ENCODE measurements at regions not wholly inside any gene's neighbourhood (a gene's known extent, or its start where the extent isn't known, plus 50 kb on each side); places are given as distances from the start of the nearest gene placed in this dataset.

DNA sequence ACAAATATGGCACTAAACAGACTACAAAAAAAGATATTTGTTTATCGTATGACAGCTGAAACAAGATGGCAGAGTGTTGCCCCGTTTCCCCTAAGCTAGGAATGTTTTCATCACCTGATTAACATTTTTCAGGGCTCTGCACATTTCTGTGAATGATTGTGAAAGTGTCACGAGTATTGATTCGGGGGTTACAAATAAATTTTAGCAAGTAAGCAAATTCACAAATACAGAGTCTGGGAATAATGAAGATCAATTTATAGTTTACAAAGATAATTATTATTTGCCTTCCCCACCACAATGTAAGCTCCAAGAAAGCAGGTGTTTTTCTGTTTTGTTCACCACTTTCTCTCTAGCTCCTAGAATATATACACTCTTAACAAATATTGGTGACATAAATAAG lies 361.2 kb upstream of the ERCC4 start:
- 16% methylated on average over 4 of the region's 4 CpGs for WGBS (ENCODE audit: low lambda C conversion rate)
- Histone ChIP-seq H3K36me3 (replicated peaks in 1 of 2; ENCODE audit: control insufficient read depth in 1 of 2, insufficient read depth in 2 of 2, low read length in 2 of 2) (no peaks in the 10 kb centered on the region), H3K27me3 (ENCODE audit: control insufficient read depth in 1 of 2, insufficient read depth in 2 of 2, low read length in 2 of 2) (0 out of 5 replicates have a peak, but pooled peaks cover 0 to 9% of the 10 kb centered on the region in 2 experiments), H2AFZ (ENCODE audit: low read length) (no peak overlapping the region), H3K4me3 (replicated peaks in 1 of 3; ENCODE audit: insufficient read depth in 1 of 3, low read depth in 2 of 3, low read length in 3 of 3) (no peak overlapping the region), H3K4me2 (ENCODE audit: low read depth, low read length) (no peak overlapping the region), H3K9me3 (ENCODE audit: low read length) (no peaks in the 10 kb centered on the region), H3K79me2 (ENCODE audit: insufficient read depth, low read length) (no peaks in the 10 kb centered on the region), H4K20me1 (ENCODE audit: insufficient read depth, low read length) (no peaks in the 10 kb centered on the region), H3K4me1 (ENCODE audit: insufficient read depth, low read length) (no peaks in the 10 kb centered on the region), H3K27ac (ENCODE audit: extremely low read length, insufficient read depth, low read length) (no peak overlapping the region), H3K9ac (ENCODE audit: insufficient read depth, low read depth, low read length) (no peak overlapping the region)
- in situ Hi-C loops (cut with HindIII; ENCODE audit: extremely low pct_ligation_motif_present, low pct_unique_long_range_greater_than_20kb), result no loop called here
- peak; percentile 49 for TF ChIP-seq MAFF (IDR thresholded peaks at IDR 0.05; ENCODE audit: low read depth, low read length)
- no peak for TF ChIP-seq DNMT1 (CRISPR knock-in tag; IDR thresholded peaks at IDR 0.05)
- TF ChIP-seq MAFK (conservative IDR thresholded peaks at IDR 0.05 in 1 of 2, IDR thresholded peaks at IDR 0.05 in 1 of 2; ENCODE audit: low read length in 2 of 2), result peak; percentile 64 to 74
- TF ChIP-seq PCBP2 (optimal IDR thresholded peaks at IDR 0.05; ENCODE audit: low read depth, low read length, poor library complexity, severe bottlenecking), result no peak
- TF ChIP-seq TBL1XR1 (IDR thresholded peaks at IDR 0.05; ENCODE audit: borderline replicate concordance, low read length, partially characterized antibody), result no peak
- TF ChIP-seq JDP2 (CRISPR knock-in tag; IDR thresholded peaks at IDR 0.05; ENCODE audit: borderline replicate concordance), result no peak
- FAIRE-seq (no peak), ATAC-seq (no peak), DNase-seq (ENCODE audit: low spot score) (no peak)
- no TSS peak for BruUV-seq (replicated peaks)
- ChIA-PET CTCF (ENCODE audit: low intra/inter-chr PET ratio, low total read pairs) (no interaction called here), POLR2A (no interaction called here)
- intact Hi-C loops (cut with micrococcal nuclease; ENCODE audit: unreplicated experiment), result no loop called here

DNA sequence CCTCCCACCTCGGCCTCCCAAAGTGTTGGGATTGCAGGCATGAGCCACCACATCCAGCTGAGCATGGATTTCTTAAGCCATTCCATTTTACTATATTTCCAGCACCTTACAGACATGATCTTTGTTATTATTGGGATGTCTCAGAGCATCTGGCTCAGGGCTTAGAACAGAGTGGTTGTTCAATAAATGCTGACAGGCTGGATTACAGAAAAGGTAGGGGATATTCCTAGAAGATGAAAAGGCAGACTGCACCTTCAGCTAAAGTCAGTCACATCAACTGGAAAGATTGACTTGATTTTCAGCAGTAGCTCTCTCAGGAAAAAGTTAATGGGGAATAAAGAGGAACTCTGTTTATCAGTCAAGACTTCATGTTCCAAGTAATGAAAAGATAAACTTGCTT lies 360.3 kb upstream of the ERCC4 start:
- WGBS (ENCODE audit: low lambda C conversion rate), result 3% methylated on average over 1 of the region's 1 CpG
- DNase-seq (ENCODE audit: low spot score), result no peak
- H4K20me1 ChIP-seq (ENCODE audit: insufficient read depth, low read length), result no peaks in the 10 kb centered on the region
- H3K79me2 ChIP-seq (ENCODE audit: insufficient read depth, low read length), result no peaks in the 10 kb centered on the region
- 0 out of 5 replicates have a peak, but pooled peaks cover 0 to 9% of the 10 kb centered on the region in 2 experiments for H3K27me3 ChIP-seq (ENCODE audit: control insufficient read depth in 1 of 2, insufficient read depth in 2 of 2, low read length in 2 of 2)
- no peak overlapping the region for H3K9ac ChIP-seq (ENCODE audit: insufficient read depth, low read depth, low read length)
- no peaks in the 10 kb centered on the region for H3K36me3 ChIP-seq (replicated peaks in 1 of 2; ENCODE audit: control insufficient read depth in 1 of 2, insufficient read depth in 2 of 2, low read length in 2 of 2)
- H3K4me2 ChIP-seq (ENCODE audit: low read depth, low read length), result no peak overlapping the region
- H3K27ac ChIP-seq (ENCODE audit: extremely low read length, insufficient read depth, low read length), result no peak overlapping the region
- ATAC-seq, result no peak
- FAIRE-seq, result no peak
- BruUV-seq (replicated peaks), result no TSS peak
- H3K4me1 ChIP-seq (ENCODE audit: insufficient read depth, low read length), result no peaks in the 10 kb centered on the region
- intact Hi-C loops (cut with micrococcal nuclease; ENCODE audit: unreplicated experiment), result no loop called here
- ChIA-PET POLR2A (no interaction called here), CTCF (ENCODE audit: low intra/inter-chr PET ratio, low total read pairs) (no interaction called here)
- no peak overlapping the region for H2AFZ ChIP-seq (ENCODE audit: low read length)
- no peak overlapping the region for H3K4me3 ChIP-seq (replicated peaks in 1 of 3; ENCODE audit: insufficient read depth in 1 of 3, low read depth in 2 of 3, low read length in 3 of 3)
- no peaks in the 10 kb centered on the region for H3K9me3 ChIP-seq (ENCODE audit: low read length)
- in situ Hi-C loops (cut with HindIII; ENCODE audit: extremely low pct_ligation_motif_present, low pct_unique_long_range_greater_than_20kb), result no loop called here
- TF ChIP-seq ZNF567 (CRISPR knock-in tag; IDR thresholded peaks at IDR 0.05; ENCODE audit: borderline replicate concordance), result no peak
- no peak for TF ChIP-seq BCL6 (CRISPR knock-in tag; IDR thresholded peaks at IDR 0.05)
- TF ChIP-seq ZNF761 (CRISPR knock-in tag; conservative IDR thresholded peaks at IDR 0.05), result no peak
- TF ChIP-seq CENPT (CRISPR knock-in tag; IDR thresholded peaks at IDR 0.05; ENCODE audit: low read depth), result no peak
- TF ChIP-seq, protein P1, sequence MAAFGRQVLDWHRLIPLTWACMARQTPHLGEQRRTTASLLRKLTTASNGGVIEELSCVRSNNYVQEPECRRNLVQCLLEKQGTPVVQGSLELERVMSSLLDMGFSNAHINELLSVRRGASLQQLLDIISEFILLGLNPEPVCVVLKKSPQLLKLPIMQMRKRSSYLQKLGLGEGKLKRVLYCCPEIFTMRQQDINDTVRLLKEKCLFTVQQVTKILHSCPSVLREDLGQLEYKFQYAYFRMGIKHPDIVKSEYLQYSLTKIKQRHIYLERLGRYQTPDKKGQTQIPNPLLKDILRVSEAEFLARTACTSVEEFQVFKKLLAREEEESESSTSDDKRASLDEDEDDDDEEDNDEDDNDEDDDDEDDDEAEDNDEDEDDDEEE (CRISPR knock-in tag; IDR thresholded peaks at IDR 0.05), result no peak
- TF ChIP-seq ADNP (CRISPR knock-in tag; IDR thresholded peaks at IDR 0.05), result no peak
- no peak for TF ChIP-seq ZNF547 (CRISPR knock-in tag; IDR thresholded peaks at IDR 0.05)
- TF ChIP-seq, protein P2, sequence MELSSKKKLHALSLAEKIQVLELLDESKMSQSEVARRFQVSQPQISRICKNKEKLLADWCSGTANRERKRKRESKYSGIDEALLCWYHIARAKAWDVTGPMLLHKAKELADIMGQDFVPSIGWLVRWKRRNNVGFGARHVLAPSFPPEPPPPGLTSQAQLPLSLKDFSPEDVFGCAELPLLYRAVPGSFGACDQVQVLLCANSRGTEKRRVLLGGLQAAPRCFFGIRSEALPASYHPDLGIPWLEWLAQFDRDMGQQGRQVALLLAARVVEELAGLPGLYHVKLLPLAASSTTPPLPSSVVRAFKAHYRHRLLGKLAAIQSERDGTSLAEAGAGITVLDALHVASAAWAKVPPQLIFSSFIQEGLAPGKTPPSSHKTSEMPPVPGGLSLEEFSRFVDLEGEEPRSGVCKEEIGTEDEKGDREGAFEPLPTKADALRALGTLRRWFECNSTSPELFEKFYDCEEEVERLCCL (CRISPR knock-in tag; IDR thresholded peaks at IDR 0.05; ENCODE audit: borderline replicate concordance), result no peak
- TF ChIP-seq, protein P3, sequence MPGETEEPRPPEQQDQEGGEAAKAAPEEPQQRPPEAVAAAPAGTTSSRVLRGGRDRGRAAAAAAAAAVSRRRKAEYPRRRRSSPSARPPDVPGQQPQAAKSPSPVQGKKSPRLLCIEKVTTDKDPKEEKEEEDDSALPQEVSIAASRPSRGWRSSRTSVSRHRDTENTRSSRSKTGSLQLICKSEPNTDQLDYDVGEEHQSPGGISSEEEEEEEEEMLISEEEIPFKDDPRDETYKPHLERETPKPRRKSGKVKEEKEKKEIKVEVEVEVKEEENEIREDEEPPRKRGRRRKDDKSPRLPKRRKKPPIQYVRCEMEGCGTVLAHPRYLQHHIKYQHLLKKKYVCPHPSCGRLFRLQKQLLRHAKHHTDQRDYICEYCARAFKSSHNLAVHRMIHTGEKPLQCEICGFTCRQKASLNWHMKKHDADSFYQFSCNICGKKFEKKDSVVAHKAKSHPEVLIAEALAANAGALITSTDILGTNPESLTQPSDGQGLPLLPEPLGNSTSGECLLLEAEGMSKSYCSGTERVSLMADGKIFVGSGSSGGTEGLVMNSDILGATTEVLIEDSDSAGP (CRISPR knock-in tag; IDR thresholded peaks at IDR 0.05; ENCODE audit: borderline replicate concordance), result no peak
- TF ChIP-seq MAFK (conservative IDR thresholded peaks at IDR 0.05 in 1 of 2, IDR thresholded peaks at IDR 0.05 in 1 of 2; ENCODE audit: low read length in 2 of 2), result peak; percentile 66 to 67
